K562 (cell line): ENCODE measurements at regions not wholly inside any gene's neighbourhood (a gene's known extent, or its start where the extent isn't known, plus 50 kb on each side); places are given as distances from the start of the nearest gene placed in this dataset.

Source experiments
- ATAC-seq: fragments of 200-7000 bp; cut with Tn5 transposase; 3 replicates; pipeline ENCODE4 v1.9.1; 2020; ENCODE audit warnings: moderate library complexity
- BruUV-seq: library from RNA; stranded (reverse); fragments of 400-500 nt; replicated peaks from 2 replicates; lab custom pipeline; 2021; lab: Mats Ljungman, UMichigan
- CTCF ChIA-PET: fragments of 300-600 bp; formaldehyde crosslinking; extraction: SDS; loops from one replicate; lab custom pipeline; 2021; ENCODE audit warnings: low intra/inter-chr PET ratio; lab: Yijun Ruan, JAX
- POLR2A ChIA-PET: fragments of 300-600, 350-650 bp; sonication (Branson Sonifier 250); formaldehyde crosslinking; extraction: SDS; loops from one replicate; lab custom pipeline; 2021; ENCODE audit warnings: antibody characterized with exemption, inconsistent platforms; lab: Yijun Ruan, JAX
- DNase-seq, 4 experiments: peaks; one replicate each; pipeline versions ENCODE4 v3.0.0 to v3.0.0-alpha.2; 2011 to 2018; ENCODE audit warnings: low spot score in 3 of 4, mixed read lengths in 3 of 4; ENCODE audit errors: extremely low read depth in 1 of 4
- FAIRE-seq: peaks from 2 replicates; lab custom pipeline; 2011; peaks lifted over from hg19 to GRCh38; lab: Jason Lieb, UNC
- H2AFZ ChIP-seq: 2 replicates; pipeline ENCODE4 v1.6.0; 2011; ENCODE audit warnings: low read depth, low read length, control low read depth, inconsistent platforms
- H3K27ac ChIP-seq: fragments of 200-600 bp; 3 replicates; pipeline ENCODE4 v1.8.0; 2011; ENCODE audit warnings: low read depth, mild to moderate bottlenecking, control low read depth, inconsistent platforms, low read length, moderate library complexity, mixed read lengths; ENCODE audit errors: extremely low read depth
- H3K27me3 ChIP-seq, 2 experiments: fragments of 300-600 bp in 1 of 2; 2 replicates in 1 of 2; 3 replicates in 1 of 2; pipeline versions ENCODE4 v1.6.0 to v1.8.0; 2011; ENCODE audit warnings: inconsistent platforms in 2 of 2, low read length in 2 of 2, mild to moderate bottlenecking in 1 of 2, mixed read lengths in 1 of 2, moderate library complexity in 1 of 2; ENCODE audit not compliant: control insufficient read depth in 2 of 2, insufficient read depth in 2 of 2
- H3K36me3 ChIP-seq: fragments of 300-600 bp; 3 replicates; pipeline ENCODE4 v1.8.0; 2011; ENCODE audit warnings: mild to moderate bottlenecking, low read length, inconsistent platforms; ENCODE audit not compliant: control insufficient read depth, insufficient read depth
- H3K4me1 ChIP-seq, 2 experiments: fragments of 200-600 bp in 1 of 2; replicated peaks in 1 of 2; 2 replicates in 1 of 2; 3 replicates in 1 of 2; pipeline versions ENCODE4 v1.5.1 to v1.8.0; 2011; ENCODE audit warnings: inconsistent platforms in 2 of 2, low read length in 2 of 2, mild to moderate bottlenecking in 1 of 2, mixed read lengths in 1 of 2, moderate library complexity in 1 of 2; ENCODE audit not compliant: control insufficient read depth in 2 of 2, insufficient read depth in 2 of 2
- H3K4me2 ChIP-seq: 2 replicates; pipeline ENCODE4 v1.6.1; 2011; ENCODE audit warnings: low read length, control low read depth, inconsistent platforms, mixed read lengths; ENCODE audit not compliant: insufficient read depth
- H3K4me3 ChIP-seq: fragments of 200-600 bp; sonication (generic), shearing (Covaris generic); 2 replicates; pipeline ENCODE4 v1.5.1; 2016; ENCODE audit warnings: control low read depth, inconsistent platforms
- H3K79me2 ChIP-seq: fragments of 200-600 bp; 3 replicates; pipeline ENCODE4 v1.8.0; 2011; ENCODE audit warnings: low read length, inconsistent platforms; ENCODE audit not compliant: control insufficient read depth, insufficient read depth
- H3K9ac ChIP-seq, 2 experiments: 2 replicates each; pipeline versions ENCODE4 v1.6.0 to v1.6.1; 2011; ENCODE audit warnings: low read depth in 2 of 2, low read length in 2 of 2, control low read depth in 1 of 2, inconsistent platforms in 1 of 2, mild to moderate bottlenecking in 1 of 2, mixed read lengths in 1 of 2; ENCODE audit not compliant: insufficient read depth in 1 of 2
- H3K9me1 ChIP-seq: one replicate; pipeline ENCODE4 v1.6.0; 2011; ENCODE audit warnings: inconsistent platforms, mild to moderate bottlenecking, low read length, moderate library complexity; ENCODE audit not compliant: control insufficient read depth, insufficient read depth
- H3K9me3 ChIP-seq: replicated peaks from 2 replicates; pipeline ENCODE4 v1.5.1; 2011; ENCODE audit warnings: low read depth, low read length, inconsistent platforms; ENCODE audit not compliant: control insufficient read depth, insufficient read depth
- H4K20me1 ChIP-seq: replicated peaks from 2 replicates; pipeline ENCODE4 v1.6.1; 2011; ENCODE audit warnings: low read length, inconsistent platforms, mixed read lengths; ENCODE audit not compliant: control insufficient read depth, insufficient read depth
- STAT5A ChIP-seq: IDR thresholded peaks from 2 replicates; pipeline ENCODE4 v1.6.1; 2012; ENCODE audit warnings: low read length, inconsistent platforms, borderline replicate concordance
- WGBS: fragments of 100-300 bp; shearing (Covaris generic); methylation state at CpG from one replicate; pipeline ENCODE4 v1.1.6; 2016; ENCODE audit warnings: low coverage, mixed read lengths; ENCODE audit not compliant: insufficient coverage; ENCODE audit errors: missing lambda C conversion rate; 5-methylcytosine and 5-hydroxymethylcytosine counted together
- in situ Hi-C: fragments of 300-500 bp; cut with MboI; formaldehyde crosslinking; loops from 4 replicates; pipeline ENCODE4 v1.15.0; 2018; ENCODE audit warnings: inconsistent platforms, mixed read lengths
- intact Hi-C: fragments of 100-400 bp; cut with micrococcal nuclease; formaldehyde crosslinking; loops from 2 replicates; pipeline ENCODE4 v1.14.2; 2022
- TF ChIP-seq, protein P1 (sequence below): sonication (generic); formaldehyde crosslinking; IDR thresholded peaks from 2 replicates; pipeline ENCODE4 v1.8.0; 2023; ENCODE audit warnings: missing genetic modification reagents, mild to moderate bottlenecking, borderline replicate concordance

DNA sequence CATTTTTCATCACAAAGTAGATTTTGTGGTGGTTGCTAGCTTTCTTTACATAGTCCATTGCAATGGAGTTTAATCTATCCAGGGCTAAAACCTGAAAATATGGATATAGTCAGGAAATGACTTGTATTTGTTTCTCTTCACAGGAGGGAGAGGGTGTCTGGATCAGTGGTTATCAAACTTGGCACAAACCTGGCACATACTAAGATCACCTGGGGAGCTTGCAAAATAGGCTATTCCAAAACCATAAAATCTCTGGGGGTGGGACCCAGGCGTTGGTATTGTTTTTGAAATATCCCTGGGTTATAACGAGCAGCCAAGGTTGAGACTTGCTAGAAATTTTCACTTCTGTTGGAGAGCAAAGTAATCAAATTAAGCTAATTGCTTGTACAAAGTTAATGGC lies 179.9 kb downstream of the PCSK1 start:
- DNase-seq (no peak), ATAC-seq (no peak), FAIRE-seq (no peak)
- ChIA-PET POLR2A (no interaction called here), CTCF (no interaction called here)
- TF ChIP-seq, protein P1, sequence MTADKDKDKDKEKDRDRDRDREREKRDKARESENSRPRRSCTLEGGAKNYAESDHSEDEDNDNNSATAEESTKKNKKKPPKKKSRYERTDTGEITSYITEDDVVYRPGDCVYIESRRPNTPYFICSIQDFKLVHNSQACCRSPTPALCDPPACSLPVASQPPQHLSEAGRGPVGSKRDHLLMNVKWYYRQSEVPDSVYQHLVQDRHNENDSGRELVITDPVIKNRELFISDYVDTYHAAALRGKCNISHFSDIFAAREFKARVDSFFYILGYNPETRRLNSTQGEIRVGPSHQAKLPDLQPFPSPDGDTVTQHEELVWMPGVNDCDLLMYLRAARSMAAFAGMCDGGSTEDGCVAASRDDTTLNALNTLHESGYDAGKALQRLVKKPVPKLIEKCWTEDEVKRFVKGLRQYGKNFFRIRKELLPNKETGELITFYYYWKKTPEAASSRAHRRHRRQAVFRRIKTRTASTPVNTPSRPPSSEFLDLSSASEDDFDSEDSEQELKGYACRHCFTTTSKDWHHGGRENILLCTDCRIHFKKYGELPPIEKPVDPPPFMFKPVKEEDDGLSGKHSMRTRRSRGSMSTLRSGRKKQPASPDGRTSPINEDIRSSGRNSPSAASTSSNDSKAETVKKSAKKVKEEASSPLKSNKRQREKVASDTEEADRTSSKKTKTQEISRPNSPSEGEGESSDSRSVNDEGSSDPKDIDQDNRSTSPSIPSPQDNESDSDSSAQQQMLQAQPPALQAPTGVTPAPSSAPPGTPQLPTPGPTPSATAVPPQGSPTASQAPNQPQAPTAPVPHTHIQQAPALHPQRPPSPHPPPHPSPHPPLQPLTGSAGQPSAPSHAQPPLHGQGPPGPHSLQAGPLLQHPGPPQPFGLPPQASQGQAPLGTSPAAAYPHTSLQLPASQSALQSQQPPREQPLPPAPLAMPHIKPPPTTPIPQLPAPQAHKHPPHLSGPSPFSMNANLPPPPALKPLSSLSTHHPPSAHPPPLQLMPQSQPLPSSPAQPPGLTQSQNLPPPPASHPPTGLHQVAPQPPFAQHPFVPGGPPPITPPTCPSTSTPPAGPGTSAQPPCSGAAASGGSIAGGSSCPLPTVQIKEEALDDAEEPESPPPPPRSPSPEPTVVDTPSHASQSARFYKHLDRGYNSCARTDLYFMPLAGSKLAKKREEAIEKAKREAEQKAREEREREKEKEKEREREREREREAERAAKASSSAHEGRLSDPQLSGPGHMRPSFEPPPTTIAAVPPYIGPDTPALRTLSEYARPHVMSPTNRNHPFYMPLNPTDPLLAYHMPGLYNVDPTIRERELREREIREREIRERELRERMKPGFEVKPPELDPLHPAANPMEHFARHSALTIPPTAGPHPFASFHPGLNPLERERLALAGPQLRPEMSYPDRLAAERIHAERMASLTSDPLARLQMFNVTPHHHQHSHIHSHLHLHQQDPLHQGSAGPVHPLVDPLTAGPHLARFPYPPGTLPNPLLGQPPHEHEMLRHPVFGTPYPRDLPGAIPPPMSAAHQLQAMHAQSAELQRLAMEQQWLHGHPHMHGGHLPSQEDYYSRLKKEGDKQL (CRISPR knock-in tag) = no peak
- no peak for TF ChIP-seq STAT5A
- Histone ChIP-seq H3K9me1 (no peaks in the 10 kb centered on the region), H3K4me2 (no peak overlapping the region), H4K20me1 (no peaks in the 10 kb centered on the region), H2AFZ (no peak overlapping the region), H3K27ac (no peak overlapping the region), H3K79me2 (no peaks in the 10 kb centered on the region), H3K4me3 (no peak overlapping the region), H3K9ac (no peak overlapping the region), H3K36me3 (no peaks in the 10 kb centered on the region), H3K27me3 (no peaks in the 10 kb centered on the region), H3K4me1 (no peaks in the 10 kb centered on the region), H3K9me3 (no peaks in the 10 kb centered on the region)
- in situ Hi-C loops = no loop called here
- 0% methylated on average over 2 of the region's 2 CpGs for WGBS
- no TSS peak for BruUV-seq
- intact Hi-C loops = no loop called here
